Astrocyte (in vitro differentiated cells and primary cell): ENCODE measurements at regions not wholly inside any gene's neighbourhood (a gene's known extent, or its start where the extent isn't known, plus 50 kb on each side); places are given as distances from the start of the nearest gene placed in this dataset.

Source experiments
- DNase-seq: peaks from one replicate; pipeline ENCODE4 v3.0.0-alpha.2; 2010; ENCODE audit warnings: low read depth
- FAIRE-seq: peaks from 2 replicates; lab custom pipeline; 2011; peaks lifted over from hg19 to GRCh38; lab: Jason Lieb, UNC
- H2AFZ ChIP-seq: 2 replicates; pipeline ENCODE4 v1.6.0; 2012; ENCODE audit warnings: low read depth, low read length, inconsistent platforms
- H3K27ac ChIP-seq: 2 replicates; pipeline ENCODE4 v1.5.1; 2011; ENCODE audit warnings: low read depth, low read length, inconsistent platforms
- H3K27me3 ChIP-seq: 2 replicates; pipeline ENCODE4 v1.6.0; 2011; ENCODE audit warnings: low read length, inconsistent platforms; ENCODE audit not compliant: insufficient read depth
- H3K36me3 ChIP-seq: 2 replicates; pipeline ENCODE4 v1.5.1; 2011; ENCODE audit warnings: low read length, inconsistent platforms; ENCODE audit not compliant: insufficient read depth
- H3K4me1 ChIP-seq: 2 replicates; pipeline ENCODE4 v1.5.1; 2011; ENCODE audit warnings: low read length, inconsistent platforms; ENCODE audit not compliant: insufficient read depth
- H3K4me2 ChIP-seq: 2 replicates; pipeline ENCODE4 v1.6.0; 2012; ENCODE audit warnings: low read length, inconsistent platforms
- H3K4me3 ChIP-seq: 2 replicates; pipeline ENCODE4 v1.5.1; 2011; ENCODE audit warnings: low read depth, mild to moderate bottlenecking, low read length, inconsistent platforms; ENCODE audit not compliant: insufficient read depth
- H3K79me2 ChIP-seq: 2 replicates; pipeline ENCODE4 v1.6.0; 2012; ENCODE audit warnings: mild to moderate bottlenecking, low read length, inconsistent platforms; ENCODE audit not compliant: insufficient read depth
- H3K9ac ChIP-seq: 2 replicates; pipeline ENCODE4 v1.6.0; 2012; ENCODE audit warnings: mild to moderate bottlenecking, low read length, inconsistent platforms
- H3K9me3 ChIP-seq: 2 replicates; pipeline ENCODE4 v1.5.1; 2012; ENCODE audit warnings: low read depth, mild to moderate bottlenecking, low read length, inconsistent platforms; ENCODE audit not compliant: insufficient read depth
- H4K20me1 ChIP-seq: 2 replicates; pipeline ENCODE4 v1.6.0; 2012; ENCODE audit warnings: low read length, inconsistent platforms; ENCODE audit not compliant: insufficient read depth
- H3K27ac Mint-ChIP-seq: one replicate; pipeline ENCODE4 v1.8.0; 2021; ENCODE audit warnings: mild to moderate bottlenecking, mixed read lengths; ENCODE audit not compliant: unreplicated experiment
- H3K27me3 Mint-ChIP-seq: one replicate; pipeline ENCODE4 v1.8.0; 2021; ENCODE audit warnings: low read depth, mixed read lengths; ENCODE audit not compliant: unreplicated experiment
- H3K36me3 Mint-ChIP-seq: one replicate; pipeline ENCODE4 v1.8.0; 2021; ENCODE audit warnings: low read depth, mixed read lengths; ENCODE audit not compliant: unreplicated experiment
- H3K4me1 Mint-ChIP-seq: one replicate; pipeline ENCODE4 v1.8.0; 2021; ENCODE audit warnings: low read depth, mixed read lengths; ENCODE audit not compliant: unreplicated experiment
- H3K4me3 Mint-ChIP-seq: one replicate; pipeline ENCODE4 v1.8.0; 2021; ENCODE audit warnings: mild to moderate bottlenecking, moderate library complexity, mixed read lengths; ENCODE audit not compliant: unreplicated experiment
- H3K9me3 Mint-ChIP-seq: one replicate; pipeline ENCODE4 v1.8.0; 2021; ENCODE audit warnings: mild to moderate bottlenecking, mixed read lengths; ENCODE audit not compliant: unreplicated experiment
- EZH2 ChIP-seq: IDR thresholded peaks from 2 replicates; pipeline ENCODE4 v1.6.1; 2012; ENCODE audit warnings: mild to moderate bottlenecking, low read length, inconsistent platforms; ENCODE audit not compliant: insufficient read depth
- TF ChIP-seq, protein P1 (sequence below): IDR thresholded peaks from 2 replicates; pipeline ENCODE4 v1.5.1; 2011; ENCODE audit warnings: low read depth, mild to moderate bottlenecking, inconsistent platforms, low read length, moderate library complexity; ENCODE audit not compliant: insufficient read depth

DNA sequence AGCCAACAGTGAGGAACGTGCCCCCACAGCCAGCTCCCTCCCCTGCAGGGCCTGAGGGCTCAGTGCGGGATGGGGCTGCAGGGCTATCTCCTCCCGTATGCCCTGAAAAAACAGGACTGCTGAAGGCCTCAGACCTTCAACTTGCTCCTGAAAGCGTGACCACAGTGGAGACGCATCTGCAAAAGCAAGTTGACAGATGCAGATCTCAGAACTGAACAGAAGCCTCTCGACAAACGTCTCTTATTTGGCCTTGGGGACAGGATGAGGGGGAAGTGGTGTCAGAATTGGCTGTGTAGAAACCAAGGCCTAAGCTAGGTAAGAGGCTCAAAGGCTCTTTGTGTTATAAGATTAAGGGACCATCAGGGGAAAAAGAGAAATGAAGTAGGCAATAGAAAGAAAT is 120.7 kb upstream of the SLC22A23 start:
- Mint-ChIP-seq H3K4me3 (no peak overlapping the region), H3K27ac (no peak overlapping the region), H3K4me1 (no peaks in the 10 kb centered on the region), H3K36me3 (no peaks in the 10 kb centered on the region), H3K27me3 (peaks cover 26% of the 10 kb centered on the region), H3K9me3 (no peaks in the 10 kb centered on the region)
- H3K4me2 ChIP-seq, result no peak overlapping the region
- H3K4me3 ChIP-seq, result no peak overlapping the region
- H3K79me2 ChIP-seq, result no peaks in the 10 kb centered on the region
- no peak overlapping the region for H3K27ac ChIP-seq
- H2AFZ ChIP-seq, result no peak overlapping the region
- no peaks in the 10 kb centered on the region for H3K36me3 ChIP-seq
- H3K27me3 ChIP-seq, result peaks cover 17% of the 10 kb centered on the region
- TF ChIP-seq EZH2, result no peak
- TF ChIP-seq, protein P1, sequence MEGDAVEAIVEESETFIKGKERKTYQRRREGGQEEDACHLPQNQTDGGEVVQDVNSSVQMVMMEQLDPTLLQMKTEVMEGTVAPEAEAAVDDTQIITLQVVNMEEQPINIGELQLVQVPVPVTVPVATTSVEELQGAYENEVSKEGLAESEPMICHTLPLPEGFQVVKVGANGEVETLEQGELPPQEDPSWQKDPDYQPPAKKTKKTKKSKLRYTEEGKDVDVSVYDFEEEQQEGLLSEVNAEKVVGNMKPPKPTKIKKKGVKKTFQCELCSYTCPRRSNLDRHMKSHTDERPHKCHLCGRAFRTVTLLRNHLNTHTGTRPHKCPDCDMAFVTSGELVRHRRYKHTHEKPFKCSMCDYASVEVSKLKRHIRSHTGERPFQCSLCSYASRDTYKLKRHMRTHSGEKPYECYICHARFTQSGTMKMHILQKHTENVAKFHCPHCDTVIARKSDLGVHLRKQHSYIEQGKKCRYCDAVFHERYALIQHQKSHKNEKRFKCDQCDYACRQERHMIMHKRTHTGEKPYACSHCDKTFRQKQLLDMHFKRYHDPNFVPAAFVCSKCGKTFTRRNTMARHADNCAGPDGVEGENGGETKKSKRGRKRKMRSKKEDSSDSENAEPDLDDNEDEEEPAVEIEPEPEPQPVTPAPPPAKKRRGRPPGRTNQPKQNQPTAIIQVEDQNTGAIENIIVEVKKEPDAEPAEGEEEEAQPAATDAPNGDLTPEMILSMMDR, result no peak
- no peak overlapping the region for H3K9ac ChIP-seq
- H4K20me1 ChIP-seq, result no peaks in the 10 kb centered on the region
- H3K9me3 ChIP-seq, result no peaks in the 10 kb centered on the region
- no peak for DNase-seq
- no peak for FAIRE-seq
- no peaks in the 10 kb centered on the region for H3K4me1 ChIP-seq

DNA sequence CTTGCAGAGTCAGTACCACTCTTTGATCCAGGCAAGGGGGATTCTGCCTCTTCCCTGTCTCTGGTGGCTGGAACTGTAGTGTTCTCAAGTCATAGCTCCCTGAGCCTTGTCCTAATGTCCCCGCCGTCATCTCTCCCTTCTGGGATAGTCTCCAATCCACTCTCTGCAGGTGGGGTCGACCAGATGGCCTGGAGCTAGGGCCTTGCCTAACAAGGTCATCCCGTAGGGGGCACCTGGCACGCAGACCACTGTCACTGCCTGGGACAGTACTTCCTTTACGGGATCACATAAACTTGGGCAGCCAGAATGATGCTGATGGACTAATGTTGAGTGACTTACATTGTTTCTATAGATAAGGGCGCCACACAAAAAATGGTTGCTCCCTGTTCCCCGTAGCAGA is 118.9 kb upstream of the SLC22A23 start:
- Histone ChIP-seq H3K4me1 (no peaks in the 10 kb centered on the region), H2AFZ (no peak overlapping the region), H4K20me1 (no peaks in the 10 kb centered on the region), H3K9me3 (no peaks in the 10 kb centered on the region), H3K4me2 (no peak overlapping the region), H3K36me3 (no peaks in the 10 kb centered on the region), H3K4me3 (no peak overlapping the region), H3K79me2 (no peaks in the 10 kb centered on the region), H3K27ac (no peak overlapping the region), H3K27me3 (peaks cover 15% of the 10 kb centered on the region), H3K9ac (no peak overlapping the region)
- Mint-ChIP-seq H3K36me3 (no peaks in the 10 kb centered on the region), H3K4me3 (no peak overlapping the region), H3K4me1 (no peaks in the 10 kb centered on the region), H3K9me3 (no peaks in the 10 kb centered on the region), H3K27ac (no peak overlapping the region), H3K27me3 (peaks cover 33% of the 10 kb centered on the region)
- TF ChIP-seq, protein P1, result no peak
- TF ChIP-seq EZH2, result no peak
- no peak for DNase-seq
- FAIRE-seq, result no peak

DNA sequence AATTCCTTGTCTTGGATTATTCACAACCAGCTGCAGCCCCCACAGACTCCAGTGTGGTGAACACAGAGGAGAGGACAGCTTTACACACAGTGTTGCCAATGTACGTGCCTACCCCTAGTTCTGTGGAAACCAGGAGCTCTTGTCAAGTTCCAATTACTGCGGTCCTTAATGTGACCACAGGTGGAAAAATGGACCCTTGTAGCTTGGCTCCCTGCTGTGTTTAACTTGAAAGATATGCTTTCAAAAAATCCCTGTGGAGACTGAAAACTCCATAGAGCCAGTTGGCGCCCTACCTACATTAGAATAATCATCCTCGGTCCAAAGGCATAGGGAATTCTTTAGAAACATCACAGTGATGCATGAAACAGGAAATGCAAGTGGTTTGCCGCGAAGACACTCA is 118.3 kb upstream of the SLC22A23 start:
- Mint-ChIP-seq H3K9me3 (no peaks in the 10 kb centered on the region), H3K36me3 (no peaks in the 10 kb centered on the region), H3K4me3 (no peak overlapping the region), H3K27ac (no peak overlapping the region), H3K4me1 (no peaks in the 10 kb centered on the region), H3K27me3 (peaks cover 35% of the 10 kb centered on the region)
- H3K4me2 ChIP-seq, result no peak overlapping the region
- no peaks in the 10 kb centered on the region for H4K20me1 ChIP-seq
- no peaks in the 10 kb centered on the region for H3K9me3 ChIP-seq
- no peak overlapping the region for H2AFZ ChIP-seq
- H3K4me1 ChIP-seq, result no peaks in the 10 kb centered on the region
- peaks cover 15% of the 10 kb centered on the region for H3K27me3 ChIP-seq
- H3K4me3 ChIP-seq, result no peak overlapping the region
- no peak overlapping the region for H3K9ac ChIP-seq
- no peak for TF ChIP-seq EZH2
- TF ChIP-seq, protein P1, result no peak
- H3K36me3 ChIP-seq, result no peaks in the 10 kb centered on the region
- no peak for FAIRE-seq
- H3K27ac ChIP-seq, result no peak overlapping the region
- H3K79me2 ChIP-seq, result no peaks in the 10 kb centered on the region
- no peak for DNase-seq
